Colonic mucosa (tissue), 4 donors: ENCODE measurements at regions not wholly inside any gene's neighbourhood (a gene's known extent, or its start where the extent isn't known, plus 50 kb on each side); places are given as distances from the start of the nearest gene placed in this dataset.

Source experiments
- DNase-seq: peaks from one replicate; pipeline ENCODE4 v3.0.0-alpha.2; 2020
- H3K27ac ChIP-seq: fragments of 200-600 bp; one replicate; pipeline ENCODE4 v1.8.0; 2021
- H3K27me3 ChIP-seq: fragments of 200-600 bp; one replicate; pipeline ENCODE4 v1.8.0; 2021
- H3K36me3 ChIP-seq: fragments of 200-600 bp; one replicate; pipeline ENCODE4 v1.8.0; 2021
- H3K4me1 ChIP-seq: fragments of 200-600 bp; one replicate; pipeline ENCODE4 v1.8.0; 2021; ENCODE audit warnings: mild to moderate bottlenecking
- H3K4me3 ChIP-seq: fragments of 200-600 bp; one replicate; pipeline ENCODE4 v1.8.0; 2021
- H3K9ac ChIP-seq, 2 donors: one replicate each; pipeline ENCODE4 v1.7.0; 2013; ENCODE audit warnings: control low read depth in 2 of 2, low read depth in 2 of 2, low read length in 2 of 2
- H3K9me3 ChIP-seq: fragments of 200-600 bp; one replicate; pipeline ENCODE4 v1.8.0; 2021
- intact Hi-C: fragments of 100-400 bp; cut with DNase I; formaldehyde crosslinking; loops from one replicate; pipeline ENCODE4 v1.14.1; 2022
- TF ChIP-seq, protein P1 (sequence below): fragments of 200-600 bp; IDR thresholded peaks from one replicate; pipeline ENCODE4 v1.8.0; 2022; ENCODE audit warnings: antibody characterized with exemption, mild to moderate bottlenecking
- donor health status: healthy.
- donor health status: DM: no; HTN: no; CAD: no.
- donor health status: DM: no; HTN: no; CAD: no.

DNA sequence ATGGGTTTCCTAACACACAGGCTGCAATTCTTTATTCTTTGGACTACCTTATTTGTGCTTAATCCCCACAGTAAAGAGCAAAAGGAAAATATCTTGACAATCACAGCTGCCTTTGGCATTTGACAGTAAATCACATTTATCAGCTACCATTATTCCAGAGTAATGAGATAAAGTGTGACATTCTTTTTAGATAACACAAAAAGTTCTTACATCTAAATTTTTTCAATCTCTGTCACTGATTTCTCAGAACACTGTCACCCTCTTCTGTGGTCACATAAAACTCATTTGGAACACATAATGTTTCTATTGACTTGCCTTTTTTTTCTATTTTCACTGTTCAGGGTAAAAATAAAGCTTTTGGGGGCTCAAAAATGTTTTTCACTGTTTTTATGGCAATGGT, 484.6 kb downstream of the LTN1 start:
- TF ChIP-seq, protein P1, sequence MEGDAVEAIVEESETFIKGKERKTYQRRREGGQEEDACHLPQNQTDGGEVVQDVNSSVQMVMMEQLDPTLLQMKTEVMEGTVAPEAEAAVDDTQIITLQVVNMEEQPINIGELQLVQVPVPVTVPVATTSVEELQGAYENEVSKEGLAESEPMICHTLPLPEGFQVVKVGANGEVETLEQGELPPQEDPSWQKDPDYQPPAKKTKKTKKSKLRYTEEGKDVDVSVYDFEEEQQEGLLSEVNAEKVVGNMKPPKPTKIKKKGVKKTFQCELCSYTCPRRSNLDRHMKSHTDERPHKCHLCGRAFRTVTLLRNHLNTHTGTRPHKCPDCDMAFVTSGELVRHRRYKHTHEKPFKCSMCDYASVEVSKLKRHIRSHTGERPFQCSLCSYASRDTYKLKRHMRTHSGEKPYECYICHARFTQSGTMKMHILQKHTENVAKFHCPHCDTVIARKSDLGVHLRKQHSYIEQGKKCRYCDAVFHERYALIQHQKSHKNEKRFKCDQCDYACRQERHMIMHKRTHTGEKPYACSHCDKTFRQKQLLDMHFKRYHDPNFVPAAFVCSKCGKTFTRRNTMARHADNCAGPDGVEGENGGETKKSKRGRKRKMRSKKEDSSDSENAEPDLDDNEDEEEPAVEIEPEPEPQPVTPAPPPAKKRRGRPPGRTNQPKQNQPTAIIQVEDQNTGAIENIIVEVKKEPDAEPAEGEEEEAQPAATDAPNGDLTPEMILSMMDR = no peak
- Histone ChIP-seq H3K36me3 (no peaks in the 10 kb centered on the region), H3K4me1 (no peaks in the 10 kb centered on the region), H3K9ac (no peak overlapping the region), H3K4me3 (no peak overlapping the region), H3K27ac (no peak overlapping the region), H3K9me3 (no peaks in the 10 kb centered on the region), H3K27me3 (no peaks in the 10 kb centered on the region)
- intact Hi-C loops = no loop called here
- DNase-seq = no peak

DNA sequence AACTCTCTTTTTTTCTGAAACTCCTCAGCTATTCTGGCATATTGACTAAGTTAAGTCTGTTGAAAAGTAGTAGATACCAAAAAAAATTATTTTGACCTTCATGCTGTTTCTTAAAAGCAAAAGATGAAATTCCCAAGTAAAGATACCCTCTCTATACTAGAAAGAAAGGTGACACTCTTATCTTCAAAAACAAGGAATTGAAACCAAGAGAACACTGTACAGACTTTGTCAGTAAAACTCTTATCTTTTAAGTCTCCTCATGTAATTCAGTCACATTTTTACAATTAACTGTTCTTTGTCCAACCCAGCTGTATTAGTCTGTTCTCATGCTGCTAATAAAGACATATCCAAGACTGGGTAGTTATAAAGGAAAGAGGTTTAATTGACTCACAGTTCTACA, 496.2 kb downstream of the LTN1 start:
- H3K9me3 ChIP-seq = no peaks in the 10 kb centered on the region
- TF ChIP-seq, protein P1 = no peak
- no peaks in the 10 kb centered on the region for H3K36me3 ChIP-seq
- no peak overlapping the region for H3K9ac ChIP-seq
- no peaks in the 10 kb centered on the region for H3K4me1 ChIP-seq
- H3K4me3 ChIP-seq = no peak overlapping the region
- H3K27ac ChIP-seq = no peak overlapping the region
- no peaks in the 10 kb centered on the region for H3K27me3 ChIP-seq
- DNase-seq = no peak
- intact Hi-C loops = no loop called here

DNA sequence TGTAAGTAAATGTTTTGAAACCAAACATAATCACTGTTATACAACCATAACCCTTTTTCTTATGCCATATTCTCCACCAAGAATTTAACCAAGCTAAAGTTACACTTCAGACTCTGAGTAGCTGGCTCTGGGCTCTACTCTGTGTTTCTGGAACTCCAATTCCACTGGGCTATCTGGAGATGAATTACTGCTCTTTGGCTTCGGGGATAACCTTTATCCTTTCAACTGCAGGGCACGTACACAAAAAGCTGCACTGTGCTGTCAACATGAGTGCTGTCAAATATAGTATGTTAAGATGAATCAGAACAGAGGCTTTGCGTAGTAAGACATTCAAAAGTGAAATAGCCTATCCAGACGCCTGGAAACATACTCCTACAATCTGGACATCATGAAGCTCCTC, 500.6 kb downstream of the LTN1 start:
- H3K27me3 ChIP-seq = no peaks in the 10 kb centered on the region
- no peak overlapping the region for H3K4me3 ChIP-seq
- TF ChIP-seq, protein P1 = no peak
- H3K9me3 ChIP-seq = no peaks in the 10 kb centered on the region
- H3K4me1 ChIP-seq = no peaks in the 10 kb centered on the region
- H3K36me3 ChIP-seq = no peaks in the 10 kb centered on the region
- intact Hi-C loops = no loop called here
- H3K27ac ChIP-seq = no peak overlapping the region
- H3K9ac ChIP-seq = no peak overlapping the region
- DNase-seq = no peak

DNA sequence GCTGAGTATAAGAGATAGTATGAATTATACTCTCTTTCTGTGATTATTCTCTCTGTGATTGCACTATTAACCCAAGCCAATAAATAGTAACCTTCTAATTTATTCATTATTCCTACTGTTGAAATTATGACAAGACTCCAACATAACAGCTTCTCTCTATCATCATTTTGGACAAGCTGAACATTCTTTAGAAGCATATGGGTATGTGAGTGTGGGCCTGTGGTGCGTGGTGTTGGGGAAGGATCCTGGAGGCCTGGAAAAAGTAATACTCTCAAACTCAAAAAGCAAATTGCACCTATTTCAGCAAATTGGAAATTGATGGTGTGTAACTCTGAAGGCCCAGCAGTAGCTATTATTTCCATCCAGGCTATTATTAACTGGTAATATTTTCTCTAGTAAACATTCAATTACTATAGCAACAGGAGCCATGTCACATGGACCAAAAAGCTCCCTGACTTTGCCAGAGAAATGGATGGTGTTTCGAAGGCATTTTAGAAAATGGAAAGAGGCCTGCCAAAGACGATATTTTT, 502.8 kb downstream of the LTN1 start:
- H3K4me1 ChIP-seq = no peaks in the 10 kb centered on the region
- no peaks in the 10 kb centered on the region for H3K27me3 ChIP-seq
- H3K4me3 ChIP-seq = no peak overlapping the region
- H3K27ac ChIP-seq = no peak overlapping the region
- H3K9ac ChIP-seq = no peak overlapping the region
- intact Hi-C loops = no loop called here
- TF ChIP-seq, protein P1 = no peak
- DNase-seq = no peak
- H3K36me3 ChIP-seq = no peaks in the 10 kb centered on the region
- H3K9me3 ChIP-seq = no peaks in the 10 kb centered on the region

DNA sequence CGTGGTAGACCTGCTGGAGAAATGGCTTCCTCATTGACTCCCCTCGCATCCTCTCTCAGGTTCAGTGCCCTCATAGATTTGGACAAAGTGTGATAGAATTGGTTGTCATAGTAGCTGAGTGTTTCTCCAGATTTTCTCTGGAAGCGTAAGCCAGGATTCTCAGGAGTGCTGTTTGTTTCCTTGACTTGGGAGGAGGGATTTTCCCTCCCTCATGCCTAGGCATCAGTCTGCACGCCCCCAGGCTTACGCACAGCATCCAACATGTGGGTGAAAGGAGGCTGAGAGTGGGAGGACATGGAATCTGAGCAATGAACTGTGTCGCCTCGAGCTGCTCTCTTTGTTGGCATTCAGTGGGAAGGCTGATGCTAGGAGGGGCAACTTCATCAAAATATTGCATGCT, 503.5 kb downstream of the LTN1 start:
- no peaks in the 10 kb centered on the region for H3K27me3 ChIP-seq
- no peaks in the 10 kb centered on the region for H3K4me1 ChIP-seq
- no peaks in the 10 kb centered on the region for H3K9me3 ChIP-seq
- H3K4me3 ChIP-seq = no peak overlapping the region
- no peaks in the 10 kb centered on the region for H3K36me3 ChIP-seq
- no peak overlapping the region for H3K9ac ChIP-seq
- TF ChIP-seq, protein P1 = no peak
- H3K27ac ChIP-seq = no peak overlapping the region
- intact Hi-C loops = no loop called here
- no peak for DNase-seq
